GM19468 (cell line): ENCODE measurements at regions not wholly inside any gene's neighbourhood (a gene's known extent, or its start where the extent isn't known, plus 50 kb on each side); places are given as distances from the start of the nearest gene placed in this dataset.

Experiments
- ATAC-seq: cut with Tn5 transposase; IDR thresholded peaks from one replicate; pipeline ENCODE4 v1.9.1; 2021; ENCODE audit warnings: mild to moderate bottlenecking, moderate library complexity, moderate number of reproducible peaks; ENCODE audit not compliant: unreplicated experiment; ENCODE audit errors: extremely low read depth

DNA sequence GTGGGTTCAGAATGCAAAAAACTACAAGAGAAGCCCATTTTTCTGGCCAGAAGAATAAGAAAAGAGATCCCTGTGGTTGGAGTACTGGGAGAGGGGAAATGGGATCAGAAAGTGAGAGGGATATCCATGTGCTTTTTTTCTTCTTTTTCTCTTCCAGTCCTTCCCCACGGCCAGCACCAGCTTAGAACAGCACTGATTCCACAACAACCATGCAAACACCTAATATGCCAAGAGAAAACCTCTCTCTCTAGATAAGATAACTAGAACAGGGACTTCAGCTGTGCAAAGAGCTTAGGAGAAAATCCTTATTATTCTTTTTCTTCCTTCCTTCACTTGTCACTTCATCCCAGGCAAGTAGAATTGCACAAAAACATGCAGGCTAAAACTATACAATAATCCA lies 83.5 kb downstream of the ELAPOR2 start:
- no peak for ATAC-seq

DNA sequence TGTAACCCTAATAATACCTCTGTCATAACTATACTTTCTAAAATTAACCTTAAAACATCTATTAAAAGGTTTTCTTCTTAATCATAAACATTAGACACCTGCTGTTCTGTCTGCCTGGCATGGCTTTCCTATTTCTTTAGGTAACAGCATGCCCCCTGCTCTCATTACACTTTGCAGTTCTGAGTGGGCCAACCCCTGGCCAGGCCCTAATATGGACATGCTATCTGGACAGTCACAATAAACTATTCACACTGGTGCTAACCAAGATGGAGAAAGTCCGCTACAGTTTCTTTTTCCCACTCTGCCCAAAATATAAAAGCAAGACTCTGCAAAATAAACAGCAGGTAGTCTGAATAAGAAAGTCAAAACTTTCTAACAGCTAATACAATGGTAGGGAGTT lies 84.0 kb downstream of the ELAPOR2 start:
- no peak for ATAC-seq

DNA sequence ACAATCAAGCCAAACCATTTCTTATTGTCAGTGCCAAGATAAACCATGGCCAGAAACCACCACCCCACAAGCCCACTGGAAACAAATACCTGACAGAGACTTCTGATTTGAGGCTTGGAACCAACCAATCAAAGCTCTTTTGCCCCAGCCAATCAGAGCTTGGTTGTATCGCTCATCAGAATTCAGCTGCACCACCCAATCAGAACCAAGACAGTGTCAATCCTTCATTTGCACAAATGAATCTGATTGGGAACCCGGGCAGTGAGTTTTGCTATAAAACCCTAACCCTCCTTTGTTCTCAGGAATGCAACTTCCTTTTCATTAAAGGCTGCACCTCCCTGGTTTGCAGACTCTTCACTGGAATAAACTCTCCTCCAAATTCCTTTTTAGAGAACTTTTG lies 87.4 kb downstream of the ELAPOR2 start:
- ATAC-seq, result no peak

DNA sequence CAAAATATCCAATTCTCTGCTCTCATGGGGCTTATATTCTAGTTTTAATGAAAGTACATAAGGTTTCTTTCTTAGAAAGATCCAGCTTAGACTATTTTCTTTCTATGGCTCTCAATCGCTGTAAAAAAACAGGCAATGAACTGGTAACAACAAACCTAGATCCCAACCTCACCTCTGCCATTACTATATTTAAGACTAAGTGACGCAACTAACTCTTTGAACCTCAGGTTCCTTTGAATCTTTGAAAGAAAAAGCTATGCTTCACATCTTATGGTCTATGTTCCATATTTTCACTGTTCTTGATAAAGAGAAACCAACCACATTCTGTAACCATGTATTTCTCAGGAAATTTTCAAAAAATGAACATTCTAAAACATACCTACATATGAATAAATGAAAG lies 88.5 kb downstream of the ELAPOR2 start:
- no peak for ATAC-seq

DNA sequence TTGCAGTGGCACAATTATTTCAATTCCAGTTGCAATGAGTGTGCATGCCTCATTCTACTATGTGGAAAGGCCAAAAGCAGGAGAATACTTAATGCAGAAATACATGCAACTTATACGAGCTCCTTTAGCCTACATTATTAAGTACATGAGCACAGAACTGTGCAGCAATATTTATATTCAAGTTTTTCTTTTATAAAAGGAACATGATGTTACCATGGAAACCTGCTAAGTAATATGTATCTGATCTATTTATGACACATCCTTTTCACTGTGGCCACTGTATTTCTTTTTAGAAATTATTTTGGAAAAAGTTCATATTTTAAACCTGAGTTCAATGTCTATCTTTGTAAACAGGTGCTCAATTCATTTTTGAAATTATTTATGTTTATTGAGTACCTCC lies 88.9 kb downstream of the ELAPOR2 start:
- ATAC-seq, result no peak

DNA sequence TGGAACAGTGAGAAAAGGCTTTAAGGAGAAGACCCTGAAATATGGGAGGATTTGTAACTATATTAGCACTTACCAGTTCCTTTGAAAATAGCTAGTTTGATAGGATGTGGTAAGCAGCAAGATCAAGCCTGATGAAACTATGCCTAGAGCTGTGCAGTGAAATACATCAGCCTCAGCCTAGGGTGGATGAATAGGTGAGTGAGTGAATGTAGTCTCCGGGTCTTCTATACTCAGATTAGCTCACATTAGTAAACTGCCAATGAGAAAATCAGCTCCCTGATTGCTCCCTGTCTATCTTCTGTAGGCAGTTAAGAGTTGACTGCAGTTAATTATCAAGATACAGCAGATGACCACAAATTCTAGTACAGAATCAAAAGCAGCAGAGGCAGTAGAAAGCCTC lies 89.6 kb downstream of the ELAPOR2 start:
- ATAC-seq, result no peak

DNA sequence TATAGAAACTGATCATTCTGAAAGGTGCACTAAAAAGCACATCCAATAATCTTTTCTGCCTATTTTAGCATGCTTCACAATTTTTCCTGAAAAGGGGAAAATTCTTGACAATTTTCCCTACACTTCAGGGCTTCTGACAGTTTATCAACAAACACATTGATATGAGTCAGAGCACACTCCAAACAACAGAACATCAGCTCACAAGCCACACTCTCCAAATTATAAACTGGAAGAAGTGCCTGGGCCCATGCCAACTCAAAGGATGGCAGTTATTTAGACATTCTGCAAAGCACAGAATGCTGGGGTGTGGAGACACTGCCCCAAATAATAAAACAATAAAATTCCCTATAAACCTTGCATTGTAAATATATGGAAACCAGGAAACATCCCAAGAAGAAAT lies 90.8 kb downstream of the ELAPOR2 start:
- no peak for ATAC-seq

DNA sequence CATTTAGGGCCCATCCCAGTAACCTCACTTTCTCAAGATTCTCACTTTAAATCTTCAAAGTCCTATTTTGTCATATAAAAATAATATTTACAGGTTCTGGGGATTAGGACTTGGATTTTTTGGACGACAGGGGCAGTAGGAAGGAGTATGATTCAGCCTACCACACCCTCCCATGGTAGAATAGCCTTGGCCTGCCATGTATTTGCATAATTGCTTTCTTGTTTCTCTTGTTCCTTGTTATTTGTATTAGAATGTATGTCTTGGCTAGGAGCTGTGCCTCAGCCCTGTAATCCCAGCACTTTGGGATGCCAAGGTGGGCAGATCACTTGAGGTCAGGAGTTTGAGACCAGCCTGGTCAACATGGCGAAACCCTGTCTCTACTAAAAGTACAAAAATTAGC lies 92.5 kb downstream of the ELAPOR2 start:
- no peak for ATAC-seq

DNA sequence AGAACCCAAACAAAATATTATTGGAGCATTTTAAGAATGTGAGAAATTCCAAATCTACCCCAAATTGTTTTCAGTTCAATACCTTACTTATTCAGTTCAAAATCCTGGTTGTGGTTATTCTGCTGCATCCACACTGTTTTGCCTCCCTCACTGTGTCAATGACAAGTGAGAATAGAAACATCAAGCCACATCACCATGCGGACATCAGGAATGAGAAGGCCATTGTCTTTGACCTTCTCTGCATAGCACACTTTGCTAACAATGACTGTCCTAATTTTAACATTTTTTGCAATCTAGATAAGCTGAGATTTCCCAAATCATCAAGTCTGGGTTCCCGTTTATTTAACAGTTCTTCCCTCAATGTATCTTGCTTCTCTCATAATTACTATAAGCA lies 93.7 kb downstream of the ELAPOR2 start:
- no peak for ATAC-seq

DNA sequence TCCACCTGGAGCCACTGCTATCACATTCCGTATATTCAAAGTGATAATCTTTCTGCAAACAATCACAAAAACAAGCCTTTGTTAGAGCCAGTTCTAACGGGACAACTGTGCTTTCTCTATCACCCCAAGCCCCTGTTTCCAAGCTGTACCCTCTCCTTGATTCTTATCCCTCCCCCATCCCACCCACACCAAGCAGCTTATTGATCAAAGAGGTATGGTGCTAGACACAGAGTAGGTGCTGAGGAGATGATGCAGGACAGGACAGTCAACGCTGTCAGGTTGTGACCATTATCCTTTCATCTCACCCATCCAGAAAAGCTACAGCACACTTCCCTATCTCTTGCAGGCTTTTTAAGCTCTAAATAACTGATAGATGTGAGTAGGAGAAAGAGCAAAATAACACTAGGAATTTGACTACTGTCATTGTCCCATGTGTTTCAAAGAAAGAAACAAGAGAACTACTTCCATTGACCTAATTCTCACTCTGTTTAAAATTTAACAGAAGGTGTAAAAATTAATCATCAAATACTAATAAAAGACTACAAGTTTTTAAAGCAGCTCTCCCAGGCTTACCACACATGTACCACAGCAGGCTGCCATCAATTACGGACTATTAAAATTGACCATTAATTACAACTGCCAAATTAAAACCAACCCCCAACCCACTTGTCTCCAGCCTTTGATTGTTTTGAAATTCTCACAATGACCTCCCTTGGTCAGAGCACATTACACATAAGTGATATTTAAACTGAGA lies 94.3 kb downstream of the ELAPOR2 start:
- no peak for ATAC-seq

DNA sequence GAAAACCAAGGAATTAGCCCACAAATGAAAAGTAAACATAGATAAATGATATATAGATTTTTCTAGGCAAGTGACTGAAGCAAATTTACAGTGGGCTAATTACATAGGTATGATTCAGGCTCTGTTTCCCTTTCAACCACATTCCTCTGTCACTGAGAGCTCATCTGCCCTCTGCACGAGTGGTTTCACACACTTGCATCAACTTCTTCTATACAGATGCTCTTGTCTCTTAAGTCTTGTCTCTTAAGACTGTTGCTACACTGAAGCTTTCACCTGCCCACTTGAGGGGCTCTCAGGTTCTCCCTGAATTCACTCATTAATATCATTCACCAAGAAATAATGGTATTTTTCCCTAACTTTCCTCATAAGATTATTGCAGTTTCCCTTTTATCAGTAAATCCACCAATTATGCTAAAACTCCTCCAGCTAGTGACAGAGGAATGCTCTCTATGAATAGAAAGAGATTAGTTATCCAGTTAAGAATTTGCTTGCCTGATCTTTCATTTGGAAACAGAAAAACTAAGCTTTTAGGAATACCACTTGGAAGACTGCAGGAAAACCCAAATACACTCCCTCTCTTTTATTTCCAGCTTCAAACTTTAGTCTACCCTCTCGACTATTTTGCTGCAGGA lies 95.7 kb downstream of the ELAPOR2 start:
- peak; percentile 93 for ATAC-seq

DNA sequence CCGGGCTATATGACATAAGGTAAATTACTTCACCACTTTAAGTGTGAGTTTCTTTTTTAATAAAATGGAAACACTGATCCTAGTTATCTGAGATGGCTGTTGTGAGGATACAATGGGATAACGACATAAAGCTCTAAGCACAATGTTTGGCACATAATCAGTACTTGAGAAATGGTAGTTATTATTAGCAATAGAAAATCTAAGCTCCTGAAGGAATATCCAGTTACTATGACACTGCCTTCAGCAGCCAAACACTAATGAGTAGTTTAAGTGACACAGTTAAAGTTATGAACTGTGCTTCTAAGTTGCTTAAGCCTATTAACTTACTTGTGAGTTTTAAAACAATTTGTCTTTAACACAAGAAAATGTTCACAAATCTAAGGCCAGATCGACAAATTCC lies 96.8 kb downstream of the ELAPOR2 start:
- no peak for ATAC-seq

DNA sequence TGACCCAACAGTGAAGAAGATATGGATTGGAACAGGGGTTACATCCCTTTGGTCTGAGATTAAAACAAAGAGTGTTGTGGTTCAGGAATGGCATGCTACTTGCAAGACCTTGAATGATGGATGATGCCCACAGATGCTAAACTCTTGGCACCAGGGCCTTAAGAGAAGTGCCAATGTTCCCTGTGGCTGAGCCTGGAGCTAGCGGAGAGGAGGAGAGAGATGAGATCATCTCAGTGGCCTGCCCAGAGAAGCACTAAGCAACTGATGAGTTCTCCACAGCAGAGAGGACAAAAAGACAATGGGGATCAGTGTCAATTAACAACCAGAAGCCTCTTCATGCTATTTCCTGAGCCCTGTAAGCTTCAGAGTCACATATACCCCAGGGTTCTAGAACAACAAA lies 97.8 kb downstream of the ELAPOR2 start:
- no peak for ATAC-seq

DNA sequence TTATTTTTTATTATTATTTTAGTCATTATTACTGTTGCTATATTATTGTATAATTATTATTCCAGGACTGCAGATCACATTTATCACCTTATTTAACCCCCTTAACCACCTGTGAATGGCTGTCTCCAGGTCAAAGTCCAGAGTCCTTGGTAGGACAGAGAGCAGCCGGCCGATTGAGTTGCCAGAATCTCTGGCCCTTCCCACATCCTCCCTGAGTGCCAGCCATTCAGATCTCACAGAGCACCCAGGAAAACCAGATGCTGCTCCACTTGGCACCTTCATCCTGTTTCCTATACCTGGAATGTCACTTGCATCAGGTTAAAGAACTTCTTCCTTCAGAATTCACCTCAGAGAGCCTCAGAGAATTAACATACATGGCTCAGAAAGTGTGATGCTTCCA lies 101.1 kb downstream of the ELAPOR2 start:
- no peak for ATAC-seq

DNA sequence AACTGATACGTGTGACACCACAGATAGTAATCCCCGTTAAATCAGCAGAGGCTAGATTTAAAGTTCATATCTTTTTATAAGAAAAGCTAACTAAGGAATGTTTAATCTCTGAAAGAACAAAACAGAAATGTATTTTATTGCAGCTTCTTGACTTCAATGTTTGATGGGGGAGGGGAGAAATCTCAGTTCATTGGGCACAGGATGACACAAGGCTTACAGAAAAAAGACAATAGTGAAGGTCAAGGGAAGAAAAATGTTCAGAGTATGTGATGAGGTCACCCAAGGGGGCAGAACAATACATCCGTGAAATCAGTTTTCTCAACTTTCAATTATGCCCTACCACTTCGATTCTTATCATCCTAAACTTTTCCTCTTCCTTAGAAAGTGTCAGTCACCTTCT lies 102.9 kb downstream of the ELAPOR2 start:
- ATAC-seq, result no peak

DNA sequence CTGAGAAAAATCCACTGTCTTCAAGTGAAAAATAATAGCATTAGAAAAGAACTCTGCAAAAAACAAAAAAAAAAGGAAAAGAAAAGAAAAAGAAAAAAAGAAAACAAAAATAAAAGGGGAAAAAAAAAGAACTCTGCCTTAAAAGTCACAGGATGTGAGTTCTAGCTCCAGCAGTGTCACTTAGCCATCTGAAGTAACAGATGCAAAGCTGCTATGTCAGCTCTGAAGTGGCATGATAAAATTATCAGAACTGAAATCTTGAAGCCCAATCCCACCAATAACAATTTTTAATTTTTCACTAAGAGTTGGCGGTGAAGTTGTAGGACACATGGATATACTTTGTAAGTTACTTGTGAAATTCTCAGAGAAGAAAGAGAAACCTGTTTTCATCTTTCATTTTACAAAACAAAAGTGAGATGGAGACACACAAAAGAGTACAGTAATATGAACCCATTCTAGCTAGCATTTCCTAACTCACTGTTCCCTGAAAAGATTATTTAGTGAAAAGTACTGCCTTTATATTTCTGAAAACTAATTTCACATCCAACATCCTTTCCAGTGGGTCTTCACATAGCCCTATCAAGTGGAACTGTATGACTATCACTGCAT lies 103.5 kb downstream of the ELAPOR2 start:
- no peak for ATAC-seq

DNA sequence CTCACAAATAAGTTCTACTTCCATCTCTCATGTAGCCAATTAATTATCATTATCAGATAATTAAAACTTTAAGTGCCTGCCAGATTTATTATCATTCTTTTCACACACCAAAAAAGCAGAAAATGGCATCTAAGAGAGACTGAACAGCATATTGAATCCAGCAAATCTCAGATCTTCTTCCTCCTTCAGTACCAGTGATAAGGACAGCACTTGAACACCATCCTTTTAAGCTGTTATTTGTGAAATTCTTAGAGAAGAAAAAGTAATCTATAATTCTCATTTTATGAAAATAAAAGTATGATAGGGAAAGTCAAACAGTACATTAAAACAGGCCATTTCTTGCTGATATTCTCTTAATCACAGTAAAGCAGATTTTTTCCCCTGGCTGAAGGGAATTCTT lies 104.5 kb downstream of the ELAPOR2 start:
- ATAC-seq, result no peak

DNA sequence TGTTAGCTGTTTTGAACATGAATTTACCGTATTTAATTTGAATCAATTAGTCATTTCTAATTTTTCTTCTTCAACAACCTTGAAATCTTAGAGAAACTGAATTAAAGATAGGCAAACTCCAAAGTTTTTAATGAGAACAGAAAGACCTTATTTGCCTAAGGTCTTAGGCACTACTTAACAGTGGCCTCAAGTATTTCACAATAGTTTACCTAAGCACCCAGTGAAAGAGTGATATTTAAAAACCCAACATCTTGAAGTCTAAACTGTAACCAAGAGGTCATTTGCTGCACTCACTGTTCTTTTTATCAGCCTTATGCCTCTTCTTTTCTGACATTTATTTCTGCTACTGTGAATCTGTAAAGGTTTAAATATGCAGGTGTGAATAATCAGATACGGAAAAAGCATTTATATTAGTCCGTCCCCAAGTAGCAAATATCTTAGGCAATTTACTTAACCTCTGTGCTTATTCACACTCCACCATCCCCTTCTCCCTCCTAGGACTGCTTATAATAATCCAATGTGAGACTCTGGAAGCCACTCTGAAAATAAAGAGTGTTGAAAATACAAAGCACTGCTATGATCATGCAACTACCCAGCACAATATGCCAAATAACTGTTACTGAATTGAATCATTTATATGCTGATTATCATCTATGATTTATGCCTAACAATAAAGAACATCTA lies 105.7 kb downstream of the ELAPOR2 start:
- ATAC-seq, result no peak

DNA sequence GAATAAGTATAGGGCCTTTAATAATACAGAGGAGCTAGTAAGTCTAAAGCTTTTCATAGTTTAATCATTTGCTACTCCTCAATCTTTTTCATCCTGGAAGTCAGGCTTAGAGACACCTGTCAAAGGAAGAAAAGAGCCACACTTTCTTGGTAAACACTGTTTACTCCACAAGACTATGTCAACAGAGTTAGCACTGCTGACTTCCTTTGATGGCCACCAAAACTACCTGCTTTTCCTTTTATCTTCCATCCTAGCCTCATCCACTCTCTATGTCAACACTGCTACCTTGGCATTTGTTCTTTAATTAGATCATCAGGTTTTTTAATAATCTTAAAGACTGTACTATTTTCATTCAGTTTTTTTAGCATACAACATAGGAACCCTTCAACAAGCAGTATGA lies 106.2 kb downstream of the ELAPOR2 start:
- no peak for ATAC-seq

DNA sequence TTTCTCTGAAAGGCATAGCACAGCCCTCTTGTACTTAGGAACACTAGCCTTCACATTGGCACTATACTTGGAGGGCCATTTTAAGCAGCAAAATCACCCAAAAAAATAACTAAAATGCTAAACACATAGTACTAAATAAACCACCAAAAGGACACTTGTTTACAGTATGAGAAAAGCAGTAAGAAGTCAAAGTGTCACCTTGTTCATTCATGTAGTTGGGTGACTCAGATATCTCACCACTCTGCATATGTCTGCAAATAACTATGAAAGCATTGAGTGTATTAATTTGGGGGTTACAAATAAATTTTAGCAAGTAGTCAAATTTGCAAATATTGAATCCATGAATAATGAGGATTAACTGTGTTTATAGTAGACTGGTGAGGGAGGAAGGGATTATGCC lies 107.6 kb downstream of the ELAPOR2 start:
- ATAC-seq, result no peak

DNA sequence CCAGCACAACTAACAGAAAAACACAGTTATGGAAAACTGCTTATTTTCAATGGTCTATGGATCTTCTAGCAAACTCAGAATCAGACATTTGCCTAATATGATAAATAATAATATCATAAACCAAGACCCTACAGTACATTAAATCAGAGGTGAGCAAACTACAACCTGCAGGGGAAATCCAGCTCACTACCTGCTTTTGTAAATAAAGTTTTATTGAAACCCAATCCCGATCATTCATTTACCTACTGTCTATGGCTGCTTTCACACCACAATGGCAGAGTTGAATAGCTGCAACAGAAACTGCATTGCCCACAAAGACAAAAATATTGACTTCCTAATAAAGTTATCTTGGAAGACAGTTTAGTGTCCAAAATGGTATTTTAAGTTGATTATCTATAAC lies 108.5 kb downstream of the ELAPOR2 start:
- ATAC-seq, result no peak
